T-helper 1 cell treated with Interleukin-12 subunit alpha and Interleukin-12 subunit beta and Interleukin-4 antibody, amounts not matched to agents 30 μg/mL and 1 μg/mL, for 36 hours (primary cell): ENCODE measurements at regions not wholly inside any gene's neighbourhood (a gene's known extent, or its start where the extent isn't known, plus 50 kb on each side); places are given as distances from the start of the nearest gene placed in this dataset.

Experiments used
- H3K27ac Mint-ChIP-seq: one replicate; pipeline ENCODE4 v1.8.0; 2021; ENCODE audit warnings: mild to moderate bottlenecking, mixed read lengths
- H3K27me3 Mint-ChIP-seq: one replicate; pipeline ENCODE4 v1.8.0; 2021; ENCODE audit warnings: low read depth, mixed read lengths
- H3K36me3 Mint-ChIP-seq: one replicate; pipeline ENCODE4 v1.8.0; 2021; ENCODE audit warnings: low read depth, mixed read lengths
- H3K4me1 Mint-ChIP-seq: one replicate; pipeline ENCODE4 v1.8.0; 2021; ENCODE audit warnings: low read depth, mixed read lengths
- H3K4me3 Mint-ChIP-seq: one replicate; pipeline ENCODE4 v1.8.0; 2021; ENCODE audit warnings: mild to moderate bottlenecking, moderate library complexity, mixed read lengths
- H3K9me3 Mint-ChIP-seq: one replicate; pipeline ENCODE4 v1.8.0; 2021; ENCODE audit warnings: mixed read lengths

DNA sequence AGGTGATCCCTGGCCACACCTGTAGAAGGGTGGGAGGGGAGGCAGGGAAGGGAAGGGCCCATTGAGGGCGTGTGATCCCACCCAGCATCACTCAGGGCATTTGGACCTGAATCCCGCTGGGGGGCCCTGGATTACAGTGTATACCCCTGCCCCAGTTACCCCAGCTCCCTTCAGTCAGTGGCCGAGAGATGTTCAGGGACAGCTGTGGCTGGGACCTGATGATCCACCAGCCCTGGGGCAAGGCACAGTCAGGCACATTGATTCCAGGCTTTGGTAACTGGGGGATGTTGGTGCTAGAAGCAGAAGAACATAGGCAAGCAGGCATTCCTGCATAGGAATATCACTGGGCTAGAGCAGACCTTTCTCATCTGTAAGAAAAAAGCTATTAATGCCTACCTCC lies 170.3 kb downstream of the FOXL1 start:
- no peak overlapping the region for H3K4me3 Mint-ChIP-seq
- H3K27ac Mint-ChIP-seq = no peak overlapping the region
- no peaks in the 10 kb centered on the region for H3K4me1 Mint-ChIP-seq
- H3K9me3 Mint-ChIP-seq = no peaks in the 10 kb centered on the region
- H3K36me3 Mint-ChIP-seq = no peaks in the 10 kb centered on the region
- H3K27me3 Mint-ChIP-seq = peaks cover 4% of the 10 kb centered on the region

DNA sequence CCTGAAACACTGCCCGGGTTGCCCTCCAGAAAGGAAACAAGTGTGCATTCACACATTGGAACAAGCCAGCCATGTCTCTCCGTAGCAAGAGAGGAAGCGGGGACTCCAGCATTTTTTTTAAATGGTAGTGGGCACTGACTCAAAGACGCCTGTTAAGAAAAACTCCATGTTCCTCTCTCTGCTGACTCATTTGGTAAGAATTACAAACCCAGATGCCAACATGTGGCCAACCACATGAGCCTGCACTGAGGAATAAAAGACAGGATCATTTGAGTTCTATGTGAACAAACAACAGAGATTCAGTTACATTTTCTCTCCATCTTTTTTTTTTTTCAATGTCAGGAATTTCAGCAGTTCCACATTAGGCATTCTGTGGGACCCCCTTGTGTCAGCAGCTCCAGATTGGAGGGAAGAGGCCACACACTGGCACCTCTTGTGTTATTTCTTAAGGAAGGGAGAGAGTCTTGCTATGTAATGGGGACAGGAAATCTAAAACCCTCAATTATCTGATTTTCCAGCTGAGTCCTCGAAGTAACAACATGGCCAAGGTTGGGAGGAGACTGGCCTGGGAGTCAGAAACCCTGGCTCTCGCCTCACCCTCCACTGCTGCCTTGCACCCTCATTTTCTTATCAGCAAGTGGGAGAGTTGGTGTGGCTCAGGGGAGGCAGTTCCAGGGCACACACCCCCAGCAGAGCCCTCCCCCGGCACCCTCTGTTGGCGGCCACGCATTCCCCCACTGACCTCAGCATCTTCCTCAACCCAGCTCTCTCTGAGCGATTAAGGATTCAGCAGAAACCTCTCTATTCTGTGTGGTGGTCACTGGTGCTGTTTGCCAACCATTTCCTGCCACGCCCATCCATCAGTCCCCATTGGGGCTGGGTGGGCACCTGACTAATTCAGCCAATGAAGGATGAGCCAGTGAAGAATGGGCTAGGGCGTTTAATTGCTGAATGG lies 173.0 kb downstream of the FOXL1 start:
- H3K9me3 Mint-ChIP-seq = no peaks in the 10 kb centered on the region
- H3K27ac Mint-ChIP-seq = no peak overlapping the region
- H3K27me3 Mint-ChIP-seq = no peaks in the 10 kb centered on the region
- no peak overlapping the region for H3K4me3 Mint-ChIP-seq
- no peaks in the 10 kb centered on the region for H3K4me1 Mint-ChIP-seq
- H3K36me3 Mint-ChIP-seq = no peaks in the 10 kb centered on the region

DNA sequence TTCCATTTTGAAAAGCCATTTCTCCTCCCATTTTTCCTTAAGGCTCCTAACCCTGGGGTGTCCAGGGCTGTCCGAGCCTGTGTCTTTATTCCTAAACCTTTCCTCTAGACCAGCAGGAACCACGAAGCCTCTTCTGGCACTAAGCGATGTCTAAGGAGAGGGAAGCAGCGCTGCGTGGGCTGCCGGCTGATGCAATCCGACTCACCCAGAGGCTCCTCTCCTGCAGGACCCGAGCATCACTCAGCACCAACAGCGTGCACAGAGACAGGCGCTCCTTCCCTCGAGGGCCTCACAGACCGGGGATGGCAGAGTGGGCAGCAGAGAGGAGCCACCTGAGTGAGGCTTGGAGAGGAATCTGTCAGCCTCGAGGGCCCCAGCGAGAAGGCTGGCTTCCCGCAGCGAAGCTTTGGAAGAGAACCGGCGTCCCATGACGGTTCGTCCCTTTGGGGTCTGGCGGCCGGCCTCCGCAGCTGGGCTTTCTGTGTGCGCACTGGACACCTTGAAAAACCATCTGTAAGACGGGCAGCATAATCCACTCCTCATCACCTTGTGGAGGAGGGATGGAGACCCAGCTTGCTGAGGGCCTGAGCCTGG lies 174.3 kb downstream of the FOXL1 start:
- Mint-ChIP-seq H3K27me3 (peaks cover 9% of the 10 kb centered on the region), H3K4me1 (peaks cover 4% of the 10 kb centered on the region), H3K9me3 (no peaks in the 10 kb centered on the region), H3K36me3 (no peaks in the 10 kb centered on the region), H3K4me3 (no peak overlapping the region), H3K27ac (no peak overlapping the region)

- Mint-ChIP-seq H3K4me1 (peaks cover 4% of the 10 kb centered on the region), H3K27ac (no peak overlapping the region), H3K36me3 (no peaks in the 10 kb centered on the region), H3K9me3 (no peaks in the 10 kb centered on the region), H3K4me3 (no peak overlapping the region), H3K27me3 (peaks cover 9% of the 10 kb centered on the region)
Observed at GRCh38 chr16:86753399-86753798, 175.1 kb downstream of the FOXL1 start.

- peaks cover 28% of the 10 kb centered on the region for H3K27me3 Mint-ChIP-seq
- H3K27ac Mint-ChIP-seq = no peak overlapping the region
- peaks cover 4% of the 10 kb centered on the region for H3K4me1 Mint-ChIP-seq
- H3K4me3 Mint-ChIP-seq = no peak overlapping the region
- H3K9me3 Mint-ChIP-seq = no peaks in the 10 kb centered on the region
- no peaks in the 10 kb centered on the region for H3K36me3 Mint-ChIP-seq
Observed at GRCh38 chr16:86755571-86756006, 177.2 kb downstream of the FOXL1 start.

DNA sequence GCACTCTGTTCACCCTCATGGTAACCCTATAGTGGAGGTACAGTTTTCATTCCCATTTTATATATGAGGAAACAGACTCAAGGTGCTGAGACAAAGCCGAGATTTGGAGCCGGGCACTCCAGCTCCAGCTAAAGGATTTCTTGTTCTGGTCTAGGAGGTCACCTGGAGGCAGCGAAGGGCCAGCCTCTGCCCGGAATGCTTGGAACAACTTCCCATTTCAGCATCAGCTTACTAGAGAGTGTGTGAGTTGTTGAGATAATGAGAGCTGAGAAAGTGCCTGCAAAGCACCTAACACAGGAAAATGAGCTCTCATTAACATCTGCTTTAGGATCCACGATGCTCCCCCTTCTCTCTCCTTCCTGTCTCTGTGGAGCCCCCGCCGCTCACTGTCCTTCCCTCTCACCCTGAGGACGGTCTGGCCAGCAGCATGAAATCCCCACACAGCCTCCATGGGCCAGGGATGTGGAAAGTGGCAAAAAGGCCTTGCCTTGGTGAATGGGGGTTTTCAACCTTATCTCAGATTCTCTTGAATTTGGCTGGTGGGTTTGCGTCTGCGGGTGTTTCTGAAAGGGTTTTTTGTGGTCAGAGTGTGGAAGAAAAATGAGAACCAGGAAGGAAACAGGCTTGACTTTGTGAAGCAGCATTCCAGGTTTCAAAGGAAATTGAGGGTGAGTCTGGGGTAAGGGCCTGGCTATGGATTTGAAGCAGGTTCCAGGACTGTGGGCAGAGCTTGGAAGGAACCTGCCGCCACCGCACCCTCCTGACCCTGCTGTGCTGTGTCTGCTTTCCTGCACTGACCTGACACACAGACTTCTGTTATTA lies 178.7 kb downstream of the FOXL1 start:
- H3K9me3 Mint-ChIP-seq = no peaks in the 10 kb centered on the region
- no peaks in the 10 kb centered on the region for H3K36me3 Mint-ChIP-seq
- no peak overlapping the region for H3K4me3 Mint-ChIP-seq
- peaks cover 4% of the 10 kb centered on the region for H3K4me1 Mint-ChIP-seq
- peaks cover 28% of the 10 kb centered on the region for H3K27me3 Mint-ChIP-seq
- H3K27ac Mint-ChIP-seq = no peak overlapping the region

DNA sequence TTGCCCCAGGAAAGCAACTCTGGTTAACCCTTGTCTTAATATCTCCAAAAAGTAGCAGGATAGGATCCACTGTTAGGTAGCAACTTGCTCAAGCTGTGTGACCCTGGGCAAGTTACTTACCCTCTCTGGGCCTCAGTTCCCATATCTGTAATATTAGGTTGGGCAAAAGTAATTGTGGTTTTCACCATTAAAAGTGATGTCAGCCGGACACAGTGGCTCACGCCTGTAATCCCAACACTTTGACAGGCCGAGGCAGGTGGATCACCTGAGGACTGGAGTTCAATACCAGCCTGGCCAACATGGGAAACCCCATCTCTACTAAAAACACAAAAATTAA lies 179.3 kb downstream of the FOXL1 start:
- Mint-ChIP-seq H3K9me3 (no peaks in the 10 kb centered on the region), H3K4me1 (peaks cover 4% of the 10 kb centered on the region), H3K36me3 (no peaks in the 10 kb centered on the region), H3K4me3 (no peak overlapping the region), H3K27ac (no peak overlapping the region), H3K27me3 (peaks cover 28% of the 10 kb centered on the region)

- Mint-ChIP-seq H3K9me3 (no peaks in the 10 kb centered on the region), H3K27ac (no peak overlapping the region), H3K27me3 (peaks cover 28% of the 10 kb centered on the region), H3K36me3 (no peaks in the 10 kb centered on the region), H3K4me3 (no peak overlapping the region), H3K4me1 (peaks cover 4% of the 10 kb centered on the region)
Observed at GRCh38 chr16:86758932-86759331, 180.6 kb downstream of the FOXL1 start.

DNA sequence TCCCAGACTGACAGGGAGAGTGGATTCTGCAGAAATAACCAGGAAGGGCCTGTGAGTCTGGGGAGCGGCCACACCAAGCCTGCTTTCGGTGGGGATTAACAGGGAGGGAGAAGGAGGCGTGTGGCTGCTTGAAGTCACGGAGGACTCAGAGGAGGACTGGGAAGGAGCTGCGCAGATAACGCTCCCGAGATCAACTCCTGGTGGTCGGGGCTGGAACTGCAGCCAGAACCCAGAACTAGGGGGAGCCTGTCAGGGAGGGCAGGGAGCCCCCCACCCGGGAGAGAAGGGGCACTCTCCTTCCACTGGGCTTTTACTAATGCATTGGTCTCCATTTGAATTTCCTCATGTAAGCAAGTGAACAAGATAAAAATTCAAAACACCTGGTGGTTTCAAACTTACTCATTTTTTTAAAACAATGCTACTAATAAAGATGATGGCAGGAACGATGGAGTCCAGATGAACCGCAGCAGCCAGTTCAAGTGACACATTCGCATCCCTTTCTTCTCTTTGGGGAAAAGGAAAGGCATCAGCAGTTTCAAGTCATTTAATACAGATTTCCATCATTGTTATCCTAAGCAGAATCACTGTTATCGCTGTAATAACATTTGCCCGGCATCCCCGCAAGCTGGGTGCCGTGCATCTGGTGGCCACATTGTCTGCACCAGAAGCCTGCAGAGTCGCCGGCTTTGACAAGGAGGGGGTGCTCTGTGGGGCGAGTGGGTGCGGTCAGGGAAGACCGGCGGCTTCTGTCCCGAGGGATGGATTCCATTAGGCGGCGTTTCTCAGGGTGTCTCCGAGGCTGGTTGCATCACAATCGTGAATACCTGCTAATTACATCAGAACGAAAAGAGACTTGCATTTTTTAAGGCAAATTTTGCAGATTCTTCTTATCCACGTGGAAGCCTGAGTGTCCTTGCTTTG lies 183.0 kb downstream of the FOXL1 start:
- H3K36me3 Mint-ChIP-seq = no peaks in the 10 kb centered on the region
- H3K27me3 Mint-ChIP-seq = peaks cover 31% of the 10 kb centered on the region
- H3K27ac Mint-ChIP-seq = no peak overlapping the region

DNA sequence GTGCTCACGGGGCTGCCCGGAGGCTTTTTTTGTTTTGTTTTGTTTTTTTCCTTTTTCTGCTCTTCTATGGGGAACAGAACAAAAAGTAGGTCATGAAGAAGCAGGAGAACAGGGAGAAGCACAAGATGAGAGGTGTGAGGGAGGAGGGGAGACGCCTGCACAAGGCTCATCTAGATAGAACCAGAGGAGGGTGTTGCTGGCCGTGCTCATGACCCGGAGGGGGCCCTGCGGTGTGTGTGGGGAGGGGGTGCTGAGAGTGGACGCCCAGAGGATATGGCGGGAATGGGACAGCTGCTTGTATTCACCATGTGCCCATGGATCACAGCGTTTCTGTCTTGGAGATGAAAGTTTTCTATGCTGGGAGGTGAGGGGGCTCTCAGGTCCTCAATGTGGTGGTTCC lies 183.7 kb downstream of the FOXL1 start:
- no peak overlapping the region for H3K4me3 Mint-ChIP-seq
- H3K27ac Mint-ChIP-seq = no peak overlapping the region
- peaks cover 3% of the 10 kb centered on the region for H3K4me1 Mint-ChIP-seq
- H3K36me3 Mint-ChIP-seq = no peaks in the 10 kb centered on the region
- H3K9me3 Mint-ChIP-seq = no peaks in the 10 kb centered on the region
- peaks cover 27% of the 10 kb centered on the region for H3K27me3 Mint-ChIP-seq

More for the DNA sequence above, 183.0 kb downstream of the FOXL1 start:
- Mint-ChIP-seq H3K4me3 (no peak overlapping the region), H3K9me3 (no peaks in the 10 kb centered on the region), H3K4me1 (peaks cover 4% of the 10 kb centered on the region)

DNA sequence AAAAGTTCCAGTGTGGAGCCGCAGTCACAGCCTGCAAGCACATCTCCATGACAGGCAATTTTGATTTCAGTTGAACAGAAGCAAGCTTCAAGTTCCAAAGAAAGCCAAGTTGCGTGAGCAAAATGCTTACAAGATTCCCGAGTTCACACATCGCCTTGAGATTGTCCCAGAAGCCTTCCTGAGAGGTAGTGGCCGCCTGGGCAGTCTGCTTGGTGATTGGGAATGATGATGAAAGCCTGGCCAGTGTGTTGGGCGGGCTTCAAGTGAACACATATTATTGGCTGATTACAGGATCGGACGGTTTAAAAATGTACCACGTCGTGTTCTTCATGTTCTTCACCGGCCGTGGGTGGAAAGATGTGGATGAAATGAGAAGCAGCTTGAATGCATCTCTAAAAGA lies 185.5 kb downstream of the FOXL1 start:
- no peaks in the 10 kb centered on the region for H3K4me1 Mint-ChIP-seq
- no peaks in the 10 kb centered on the region for H3K36me3 Mint-ChIP-seq
- H3K9me3 Mint-ChIP-seq = no peaks in the 10 kb centered on the region
- H3K27ac Mint-ChIP-seq = no peak overlapping the region
- no peak overlapping the region for H3K4me3 Mint-ChIP-seq
- H3K27me3 Mint-ChIP-seq = peaks cover 17% of the 10 kb centered on the region

DNA sequence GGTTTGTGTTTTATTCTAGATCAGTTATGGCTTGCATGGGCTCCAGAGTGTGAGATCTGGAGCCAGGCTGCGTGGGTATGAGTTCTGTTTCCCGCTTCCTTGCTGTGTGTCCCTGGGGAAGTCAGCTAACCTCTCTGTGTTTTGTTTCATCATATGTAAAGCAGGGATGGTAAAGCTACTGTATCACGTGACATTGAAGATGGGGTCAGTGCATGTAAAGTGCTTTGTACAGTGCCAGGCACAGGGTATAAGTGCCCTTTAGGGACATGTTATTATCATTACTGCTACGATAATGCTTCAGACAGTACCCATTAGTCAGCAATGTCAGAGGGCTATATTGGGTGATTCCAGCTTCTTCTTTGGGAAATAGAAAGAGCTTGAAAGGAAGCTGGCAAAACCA lies 186.2 kb downstream of the FOXL1 start:
- no peaks in the 10 kb centered on the region for H3K4me1 Mint-ChIP-seq
- H3K27me3 Mint-ChIP-seq = peaks cover 10% of the 10 kb centered on the region
- H3K36me3 Mint-ChIP-seq = no peaks in the 10 kb centered on the region
- no peaks in the 10 kb centered on the region for H3K9me3 Mint-ChIP-seq
- H3K4me3 Mint-ChIP-seq = no peak overlapping the region
- H3K27ac Mint-ChIP-seq = no peak overlapping the region

DNA sequence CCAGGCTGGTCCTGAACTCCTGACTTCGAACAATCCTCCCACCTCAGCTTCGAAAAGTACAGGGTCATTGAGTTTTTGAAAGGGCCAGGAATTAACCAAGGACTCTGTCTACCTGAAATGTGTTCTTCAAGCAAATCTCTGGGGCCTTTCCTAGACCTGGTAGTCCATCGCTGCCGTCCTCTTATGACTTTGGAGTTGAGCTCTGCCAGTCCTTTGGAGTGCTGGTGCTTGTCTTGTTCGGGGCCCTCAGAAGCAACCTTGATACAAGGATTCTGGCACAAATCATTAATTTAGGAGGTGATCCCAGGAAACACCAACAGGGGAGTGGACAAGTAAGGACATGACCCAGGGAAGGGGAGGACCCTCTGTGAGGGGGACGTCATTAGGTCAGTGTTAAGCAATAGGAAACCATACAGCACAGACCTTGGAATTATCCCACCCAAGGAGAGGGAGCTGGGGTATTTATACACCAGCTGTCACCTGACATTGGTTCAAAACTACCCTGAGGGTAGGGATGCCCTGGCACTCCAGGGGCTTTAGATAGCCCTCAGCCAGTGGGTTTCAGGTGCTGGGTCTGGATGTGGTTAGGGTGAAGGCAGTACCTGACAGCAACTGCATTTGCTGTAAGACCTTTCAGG lies 187.2 kb downstream of the FOXL1 start:
- H3K27ac Mint-ChIP-seq = no peak overlapping the region
- no peaks in the 10 kb centered on the region for H3K36me3 Mint-ChIP-seq
- no peak overlapping the region for H3K4me3 Mint-ChIP-seq
- H3K4me1 Mint-ChIP-seq = no peaks in the 10 kb centered on the region
- H3K9me3 Mint-ChIP-seq = no peaks in the 10 kb centered on the region
- peaks cover 3% of the 10 kb centered on the region for H3K27me3 Mint-ChIP-seq
